ENCODE measurements at regions not wholly inside any gene's neighbourhood (a gene's known extent, or its start where the extent isn't known, plus 50 kb on each side); places are given as distances from the start of the nearest gene placed in this dataset.

- no TSS peak for BruUV-seq (replicated peaks)
Observed at GRCh38 chr9:87239312-87239711, 258.4 kb upstream of the DAPK1 start.

More at GRCh38 chr9:87239312-87239711, 258.4 kb upstream of the DAPK1 start:
- H3K9ac ChIP-seq (replicated peaks; ENCODE audit: extremely low read depth, insufficient read depth, low read length): no peak overlapping the region
- no peaks in the 10 kb centered on the region for H3K36me3 ChIP-seq (ENCODE audit: control insufficient read depth in 2 of 2, extremely low read depth in 1 of 2, insufficient read depth in 2 of 2, low read length in 2 of 2)
- POLR2A ChIA-PET: no interaction called here
- FAIRE-seq (no peak), DNase-seq (ENCODE audit: low read depth, low spot score) (no peak)
- TF ChIP-seq GATA2 (IDR thresholded peaks at IDR 0.05; ENCODE audit: insufficient read depth, insufficient read length, low read depth, low read length) (no peak), POLR2A (IDR thresholded peaks at IDR 0.05; ENCODE audit: low read depth, low read length) (no peak), MYC (IDR thresholded peaks at IDR 0.05; ENCODE audit: low read depth, low read length) (no peak), FOS (IDR thresholded peaks at IDR 0.05; ENCODE audit: borderline replicate concordance, insufficient read depth, low read length) (no peak), JUN (IDR thresholded peaks at IDR 0.05; ENCODE audit: borderline replicate concordance, insufficient read depth, insufficient read length, low read depth) (no peak), POLR2AphosphoS5 (IDR thresholded peaks at IDR 0.05; ENCODE audit: insufficient read depth, low read depth, low read length) (no peak), EZH2 (IDR thresholded peaks at IDR 0.05; ENCODE audit: borderline replicate concordance, low read depth, low read length, severe bottlenecking) (no peak)
- TF ChIP-seq, protein P1, sequence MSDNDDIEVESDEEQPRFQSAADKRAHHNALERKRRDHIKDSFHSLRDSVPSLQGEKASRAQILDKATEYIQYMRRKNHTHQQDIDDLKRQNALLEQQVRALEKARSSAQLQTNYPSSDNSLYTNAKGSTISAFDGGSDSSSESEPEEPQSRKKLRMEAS (IDR thresholded peaks at IDR 0.05; ENCODE audit: insufficient read depth, insufficient read length): no peak
- TF ChIP-seq, protein P2, sequence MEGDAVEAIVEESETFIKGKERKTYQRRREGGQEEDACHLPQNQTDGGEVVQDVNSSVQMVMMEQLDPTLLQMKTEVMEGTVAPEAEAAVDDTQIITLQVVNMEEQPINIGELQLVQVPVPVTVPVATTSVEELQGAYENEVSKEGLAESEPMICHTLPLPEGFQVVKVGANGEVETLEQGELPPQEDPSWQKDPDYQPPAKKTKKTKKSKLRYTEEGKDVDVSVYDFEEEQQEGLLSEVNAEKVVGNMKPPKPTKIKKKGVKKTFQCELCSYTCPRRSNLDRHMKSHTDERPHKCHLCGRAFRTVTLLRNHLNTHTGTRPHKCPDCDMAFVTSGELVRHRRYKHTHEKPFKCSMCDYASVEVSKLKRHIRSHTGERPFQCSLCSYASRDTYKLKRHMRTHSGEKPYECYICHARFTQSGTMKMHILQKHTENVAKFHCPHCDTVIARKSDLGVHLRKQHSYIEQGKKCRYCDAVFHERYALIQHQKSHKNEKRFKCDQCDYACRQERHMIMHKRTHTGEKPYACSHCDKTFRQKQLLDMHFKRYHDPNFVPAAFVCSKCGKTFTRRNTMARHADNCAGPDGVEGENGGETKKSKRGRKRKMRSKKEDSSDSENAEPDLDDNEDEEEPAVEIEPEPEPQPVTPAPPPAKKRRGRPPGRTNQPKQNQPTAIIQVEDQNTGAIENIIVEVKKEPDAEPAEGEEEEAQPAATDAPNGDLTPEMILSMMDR (IDR thresholded peaks at IDR 0.05; ENCODE audit: extremely low read depth in 1 of 2, insufficient read depth in 1 of 2, low read depth in 1 of 2, low read length in 2 of 2): no peak
- no peaks in the 10 kb centered on the region for H3K9me3 ChIP-seq (replicated peaks; ENCODE audit: control insufficient read depth, insufficient read depth, low read length)
- H3K4me1 ChIP-seq (ENCODE audit: control insufficient read depth, extremely low read depth, insufficient read depth, low read length): no peaks in the 10 kb centered on the region
- H4K20me1 ChIP-seq (replicated peaks; ENCODE audit: control insufficient read depth, extremely low read depth, insufficient read depth, low read length): no peaks in the 10 kb centered on the region
- H3K79me2 ChIP-seq (ENCODE audit: control insufficient read depth, insufficient read depth, low read length): no peaks in the 10 kb centered on the region
- dilution Hi-C loops (cut with MboI; ENCODE audit: extremely low pct_ligation_motif_present, low sequenced_read_pairs): no loop called here
- H2AFZ ChIP-seq (ENCODE audit: low read depth, low read length): no peak overlapping the region
- H3K27ac ChIP-seq (ENCODE audit: insufficient read depth, low read depth, low read length): no peak overlapping the region
- CTCF ChIA-PET: no interaction called here
- H3K27me3 ChIP-seq (ENCODE audit: control insufficient read depth in 2 of 2, insufficient read depth in 2 of 2, low read length in 2 of 2): no peaks in the 10 kb centered on the region
- no peak overlapping the region for H3K4me2 ChIP-seq (ENCODE audit: insufficient read depth, low read length)
- H3K4me3 ChIP-seq (replicated peaks in 1 of 3; ENCODE audit: insufficient read depth in 1 of 3, low read depth in 1 of 3, low read length in 3 of 3): no peak overlapping the region
- H3K9me1 ChIP-seq (replicated peaks; ENCODE audit: control insufficient read depth, extremely low read depth, insufficient read depth, low read length): no peaks in the 10 kb centered on the region
- intact Hi-C loops (cut with micrococcal nuclease): no loop called here

Data from endothelial cell of umbilical vein (primary cell).